ENCODE measurements at regions not wholly inside any gene's neighbourhood (a gene's known extent, or its start where the extent isn't known, plus 50 kb on each side); places are given as distances from the start of the nearest gene placed in this dataset.

DNA sequence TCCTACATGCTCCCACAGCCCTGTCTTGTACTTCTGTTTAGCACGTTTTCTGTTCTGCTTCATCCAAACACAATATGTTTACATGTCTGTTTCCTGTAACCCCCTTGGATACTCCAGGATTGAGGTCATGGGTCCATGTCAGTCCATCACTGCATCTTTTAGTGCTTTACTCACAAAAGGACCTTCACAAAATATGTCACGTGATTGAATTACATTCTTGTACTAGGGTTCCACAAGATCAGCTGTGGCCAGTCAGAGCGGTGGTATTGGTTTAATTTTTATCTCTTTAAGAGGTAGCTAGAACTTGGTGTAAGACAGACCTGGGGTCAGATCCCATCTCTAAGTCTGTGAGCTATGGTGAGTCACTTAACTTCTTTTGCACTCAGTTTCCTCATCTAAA is 201.2 kb upstream of the FAM78B start:
- 59 to 64% methylated on average over 3 of the region's 3 CpGs for WGBS, 2 donors
- Histone ChIP-seq H3K27me3 (no peaks in the 10 kb centered on the region), H3K4me1 (no peaks in the 10 kb centered on the region), H3K4me3 (no peak overlapping the region), H3K9me3 (peaks cover 0 to 2% (median 0%) of the 10 kb centered on the region in 4 donors), H3K36me3 (no peaks in the 10 kb centered on the region), H3K27ac (no peak overlapping the region)
- no peak for ATAC-seq (ENCODE audit: low FRiP score in 2 of 2)
- DNase-seq, result no peak
- TF ChIP-seq POLR2A (IDR thresholded peaks at IDR 0.05), result no peak
- no peak for TF ChIP-seq POLR2AphosphoS5 (IDR thresholded peaks at IDR 0.05)
- no peak for TF ChIP-seq EP300 (IDR thresholded peaks at IDR 0.05)

DNA sequence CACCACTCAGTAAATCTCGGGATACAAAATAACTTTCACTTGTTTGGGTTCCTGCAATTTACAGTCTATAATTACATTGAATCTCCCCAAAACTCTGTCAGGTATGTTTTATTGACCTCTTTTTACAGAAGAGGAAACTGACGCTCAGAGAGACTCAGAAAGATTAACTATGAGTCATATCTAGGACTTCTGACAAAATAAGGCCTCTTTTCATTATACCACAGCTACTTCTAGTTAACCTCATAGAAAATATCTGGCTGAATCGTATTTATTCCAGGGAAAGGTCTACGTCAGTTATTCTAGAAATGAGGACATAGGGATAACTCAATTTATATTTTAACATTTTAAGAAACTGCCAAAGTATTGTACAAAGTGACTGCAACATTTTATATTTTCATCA is 211.1 kb upstream of the FAM78B start:
- no peak overlapping the region for H3K27ac ChIP-seq
- H3K27me3 ChIP-seq, result no peaks in the 10 kb centered on the region
- no peak overlapping the region for H3K4me3 ChIP-seq
- no peaks in the 10 kb centered on the region for H3K4me1 ChIP-seq
- 76 to 84% methylated on average over 4 of the region's 4 CpGs for WGBS, 2 donors
- ATAC-seq (ENCODE audit: low FRiP score in 2 of 2) (no peak), DNase-seq (no peak)
- H3K36me3 ChIP-seq, result no peaks in the 10 kb centered on the region
- no peak for TF ChIP-seq EP300 (IDR thresholded peaks at IDR 0.05)
- TF ChIP-seq, protein P1, sequence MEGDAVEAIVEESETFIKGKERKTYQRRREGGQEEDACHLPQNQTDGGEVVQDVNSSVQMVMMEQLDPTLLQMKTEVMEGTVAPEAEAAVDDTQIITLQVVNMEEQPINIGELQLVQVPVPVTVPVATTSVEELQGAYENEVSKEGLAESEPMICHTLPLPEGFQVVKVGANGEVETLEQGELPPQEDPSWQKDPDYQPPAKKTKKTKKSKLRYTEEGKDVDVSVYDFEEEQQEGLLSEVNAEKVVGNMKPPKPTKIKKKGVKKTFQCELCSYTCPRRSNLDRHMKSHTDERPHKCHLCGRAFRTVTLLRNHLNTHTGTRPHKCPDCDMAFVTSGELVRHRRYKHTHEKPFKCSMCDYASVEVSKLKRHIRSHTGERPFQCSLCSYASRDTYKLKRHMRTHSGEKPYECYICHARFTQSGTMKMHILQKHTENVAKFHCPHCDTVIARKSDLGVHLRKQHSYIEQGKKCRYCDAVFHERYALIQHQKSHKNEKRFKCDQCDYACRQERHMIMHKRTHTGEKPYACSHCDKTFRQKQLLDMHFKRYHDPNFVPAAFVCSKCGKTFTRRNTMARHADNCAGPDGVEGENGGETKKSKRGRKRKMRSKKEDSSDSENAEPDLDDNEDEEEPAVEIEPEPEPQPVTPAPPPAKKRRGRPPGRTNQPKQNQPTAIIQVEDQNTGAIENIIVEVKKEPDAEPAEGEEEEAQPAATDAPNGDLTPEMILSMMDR (IDR thresholded peaks at IDR 0.05), result no peak
- TF ChIP-seq POLR2AphosphoS5 (IDR thresholded peaks at IDR 0.05), result no peak
- TF ChIP-seq POLR2A (IDR thresholded peaks at IDR 0.05), result no peak
- no peaks in the 10 kb centered on the region for H3K9me3 ChIP-seq

DNA sequence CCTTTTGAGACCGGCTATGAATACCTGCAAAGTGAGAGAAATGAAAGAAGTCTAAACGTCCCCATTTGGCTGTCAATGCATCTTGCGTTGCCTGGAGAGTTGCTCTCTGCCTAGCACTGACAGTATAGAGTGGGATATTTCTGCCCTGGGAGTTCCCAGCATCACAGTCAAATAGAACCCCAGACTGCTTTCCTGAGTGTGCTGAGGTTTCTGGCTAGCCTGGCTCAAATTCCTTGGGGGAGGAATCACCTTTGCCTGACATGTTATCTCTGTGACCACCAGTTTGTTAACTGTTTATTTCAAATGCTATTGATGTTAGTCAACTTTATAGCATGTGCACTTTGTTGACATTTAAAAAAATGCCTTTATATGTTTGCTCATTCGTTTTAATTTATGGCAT is 212.0 kb upstream of the FAM78B start:
- Histone ChIP-seq H3K4me1 (no peaks in the 10 kb centered on the region), H3K27me3 (no peaks in the 10 kb centered on the region), H3K27ac (no peak overlapping the region), H3K4me3 (no peak overlapping the region), H3K9me3 (no peaks in the 10 kb centered on the region), H3K36me3 (no peaks in the 10 kb centered on the region)
- TF ChIP-seq POLR2AphosphoS5 (IDR thresholded peaks at IDR 0.05), result no peak
- TF ChIP-seq, protein P1 (IDR thresholded peaks at IDR 0.05), result no peak
- TF ChIP-seq EP300 (IDR thresholded peaks at IDR 0.05), result no peak
- TF ChIP-seq POLR2A (IDR thresholded peaks at IDR 0.05), result no peak
- WGBS, 2 donors, result 58 to 62% methylated on average over 4 of the region's 4 CpGs
- ATAC-seq (ENCODE audit: low FRiP score in 2 of 2), result no peak
- no peak for DNase-seq

DNA sequence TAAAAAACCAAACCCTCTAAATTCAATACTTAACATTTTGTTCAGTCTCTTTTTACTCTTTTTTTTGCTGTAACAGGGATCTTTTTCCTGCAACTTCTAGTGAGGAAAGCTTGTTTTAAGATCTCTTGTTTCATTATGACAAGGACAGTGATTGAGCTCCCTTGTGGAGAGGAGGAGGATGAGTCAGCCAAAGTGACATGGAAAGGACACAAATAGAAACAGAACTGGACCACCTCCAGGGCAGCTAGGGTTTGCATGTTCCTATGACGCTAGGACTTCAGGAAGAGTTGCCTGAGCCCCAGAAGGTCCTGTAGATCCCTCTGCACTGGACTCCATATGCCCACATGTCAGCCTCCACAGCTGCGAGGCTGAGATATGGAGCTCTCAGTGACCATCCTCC is 212.6 kb upstream of the FAM78B start:
- no peak overlapping the region for H3K4me3 ChIP-seq
- TF ChIP-seq, protein P1 (IDR thresholded peaks at IDR 0.05), result no peak
- TF ChIP-seq EP300 (IDR thresholded peaks at IDR 0.05) (no peak), POLR2A (IDR thresholded peaks at IDR 0.05) (no peak), POLR2AphosphoS5 (IDR thresholded peaks at IDR 0.05) (no peak)
- no peaks in the 10 kb centered on the region for H3K27me3 ChIP-seq
- no peak for ATAC-seq (ENCODE audit: low FRiP score in 2 of 2)
- no peak overlapping the region for H3K27ac ChIP-seq
- H3K9me3 ChIP-seq, result no peaks in the 10 kb centered on the region
- H3K36me3 ChIP-seq, result no peaks in the 10 kb centered on the region
- no peaks in the 10 kb centered on the region for H3K4me1 ChIP-seq
- DNase-seq, result no peak
- WGBS, 2 donors, result 67 to 81% methylated on average over 1 to 2 of the region's 2 CpGs

DNA sequence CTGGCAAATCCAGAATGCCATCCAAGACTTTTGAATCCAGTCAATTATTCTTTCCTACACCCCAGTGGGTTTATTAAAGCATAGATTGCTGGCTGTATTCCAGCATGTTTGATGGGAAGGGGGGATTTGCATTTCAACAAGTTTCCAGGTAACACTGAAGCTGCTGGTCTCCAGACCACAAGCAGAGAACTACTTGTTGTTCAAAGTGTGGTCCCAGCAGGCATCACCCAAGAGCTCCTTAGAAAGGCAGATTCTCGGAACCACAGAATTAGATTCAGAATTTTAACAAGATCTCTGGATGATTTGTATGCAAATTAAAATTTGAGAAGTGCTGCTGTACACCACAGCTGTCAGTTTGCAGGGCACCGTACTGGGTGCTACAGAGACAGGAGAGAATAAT is 216.3 kb upstream of the FAM78B start:
- TF ChIP-seq POLR2AphosphoS5 (IDR thresholded peaks at IDR 0.05) (no peak), EP300 (IDR thresholded peaks at IDR 0.05) (no peak), POLR2A (IDR thresholded peaks at IDR 0.05) (no peak)
- TF ChIP-seq, protein P1 (IDR thresholded peaks at IDR 0.05), result no peak
- Histone ChIP-seq H3K27ac (no peak overlapping the region), H3K9me3 (no peaks in the 10 kb centered on the region), H3K4me3 (no peak overlapping the region), H3K4me1 (no peaks in the 10 kb centered on the region), H3K36me3 (no peaks in the 10 kb centered on the region), H3K27me3 (no peaks in the 10 kb centered on the region)
- DNase-seq, result no peak
- WGBS, 2 donors, result 63 to 65% methylated on average over 2 of the region's 2 CpGs
- ATAC-seq (ENCODE audit: low FRiP score in 2 of 2), result no peak
